H9 (cell line): ENCODE measurements at regions not wholly inside any gene's neighbourhood (a gene's known extent, or its start where the extent isn't known, plus 50 kb on each side); places are given as distances from the start of the nearest gene placed in this dataset.
A peak's percentile ranks its signal among the peaks of the same experiment; 100 is the strongest.
"Not testable (repeated sequence)": the region's sequence is repeated elsewhere in the genome, so short reads cannot be mapped to it uniquely, and the experiment has no call there.

ENCODE experiments used
- DNase-seq: peaks from one replicate; pipeline ENCODE4 v3.0.0-alpha.2; 2017
- H2AFZ ChIP-seq: one replicate; pipeline ENCODE4 v1.6.1; 2013; ENCODE audit warnings: mild to moderate bottlenecking, low read length, control low read depth, moderate library complexity
- H2AK5ac ChIP-seq: 2 replicates; pipeline ENCODE4 v1.6.1; 2013; ENCODE audit warnings: low read length, control low read depth, mixed read lengths; ENCODE audit not compliant: insufficient read length
- H2BK120ac ChIP-seq: one replicate; pipeline ENCODE4 v1.6.1; 2013; ENCODE audit warnings: low read depth, mild to moderate bottlenecking, low read length, control low read depth, inconsistent platforms; ENCODE audit not compliant: poor library complexity, severe bottlenecking
- H2BK12ac ChIP-seq: 2 replicates; pipeline ENCODE4 v1.6.1; 2013; ENCODE audit warnings: low read length, control low read depth, mixed read lengths, low read depth; ENCODE audit not compliant: insufficient read length
- H2BK15ac ChIP-seq: 2 replicates; pipeline ENCODE4 v1.6.1; 2013; ENCODE audit warnings: low read depth, low read length, control low read depth
- H2BK20ac ChIP-seq: one replicate; pipeline ENCODE4 v1.6.1; 2013; ENCODE audit warnings: low read depth, mild to moderate bottlenecking, low read length, control low read depth, inconsistent platforms; ENCODE audit not compliant: poor library complexity, severe bottlenecking
- H2BK5ac ChIP-seq: 2 replicates; pipeline ENCODE4 v1.6.1; 2013; ENCODE audit warnings: low read length, control low read depth, mixed read lengths; ENCODE audit not compliant: insufficient read length
- H3K14ac ChIP-seq: 2 replicates; pipeline ENCODE4 v1.6.1; 2013; ENCODE audit warnings: low read length, control low read depth; ENCODE audit not compliant: insufficient read depth
- H3K18ac ChIP-seq: 2 replicates; pipeline ENCODE4 v1.6.1; 2013; ENCODE audit warnings: low read depth, mild to moderate bottlenecking, mixed read lengths, low read length, control low read depth; ENCODE audit not compliant: insufficient read length
- H3K23ac ChIP-seq: 2 replicates; pipeline ENCODE4 v1.6.1; 2013; ENCODE audit warnings: low read length, control low read depth, mixed read lengths, low read depth; ENCODE audit not compliant: insufficient read length
- H3K23me2 ChIP-seq: 2 replicates; pipeline ENCODE4 v1.6.1; 2013; ENCODE audit warnings: low read depth, mild to moderate bottlenecking, mixed read lengths, low read length, control low read depth; ENCODE audit not compliant: insufficient read length, poor library complexity, severe bottlenecking
- H3K27ac ChIP-seq: 2 replicates; pipeline ENCODE4 v1.5.1; 2013; ENCODE audit warnings: low read length, control low read depth, mixed read lengths, low read depth; ENCODE audit not compliant: insufficient read length
- H3K27me3 ChIP-seq: 2 replicates; pipeline ENCODE4 v1.6.1; 2013; ENCODE audit warnings: low read length, control low read depth, inconsistent platforms; ENCODE audit not compliant: insufficient read depth
- H3K4ac ChIP-seq: 2 replicates; pipeline ENCODE4 v1.6.1; 2013; ENCODE audit warnings: low read depth, mild to moderate bottlenecking, control low read depth, inconsistent platforms, low read length, moderate library complexity
- H3K4me1 ChIP-seq: 2 replicates; pipeline ENCODE4 v1.6.1; 2013; ENCODE audit warnings: low read length, control low read depth, inconsistent platforms; ENCODE audit not compliant: insufficient read depth
- H3K4me2 ChIP-seq: 2 replicates; pipeline ENCODE4 v1.6.1; 2013; ENCODE audit warnings: low read length, control low read depth, mixed read lengths; ENCODE audit not compliant: insufficient read length, insufficient read depth
- H3K56ac ChIP-seq: 2 replicates; pipeline ENCODE4 v1.6.1; 2013; ENCODE audit warnings: low read depth, mild to moderate bottlenecking, mixed read lengths, low read length, control low read depth; ENCODE audit not compliant: insufficient read length
- H3K79me1 ChIP-seq: 2 replicates; pipeline ENCODE4 v1.6.1; 2013; ENCODE audit warnings: low read depth, mild to moderate bottlenecking, moderate library complexity, low read length, control low read depth, inconsistent platforms; ENCODE audit not compliant: insufficient read depth, poor library complexity, severe bottlenecking
- H3K79me2 ChIP-seq: 2 replicates; pipeline ENCODE4 v1.6.1; 2013; ENCODE audit warnings: low read length, control low read depth, inconsistent platforms; ENCODE audit not compliant: insufficient read depth
- H3K9ac ChIP-seq: 2 replicates; pipeline ENCODE4 v1.6.1; 2013; ENCODE audit warnings: low read length, control low read depth, mixed read lengths; ENCODE audit not compliant: insufficient read length; ENCODE audit errors: extremely low read depth
- H3K9me3 ChIP-seq: one replicate; pipeline ENCODE4 v1.6.1; 2013; ENCODE audit warnings: low read depth, low read length, inconsistent platforms; ENCODE audit not compliant: control insufficient read depth
- H3T11ph ChIP-seq: one replicate; pipeline ENCODE4 v1.6.1; 2013; ENCODE audit warnings: mild to moderate bottlenecking, low read length, control low read depth, inconsistent platforms
- H4K20me1 ChIP-seq: one replicate; pipeline ENCODE4 v1.6.1; 2013; ENCODE audit not compliant: control insufficient read depth, insufficient read length, insufficient read depth
- H4K5ac ChIP-seq: 2 replicates; pipeline ENCODE4 v1.6.1; 2013; ENCODE audit warnings: low read depth, mild to moderate bottlenecking, mixed read lengths, low read length, control low read depth; ENCODE audit not compliant: insufficient read length
- H4K8ac ChIP-seq: replicated peaks from 2 replicates; pipeline ENCODE4 v1.6.1; 2013; ENCODE audit warnings: low read length, control low read depth, mixed read lengths, low read depth; ENCODE audit not compliant: insufficient read length
- H4K91ac ChIP-seq: 2 replicates; pipeline ENCODE4 v1.6.1; 2013; ENCODE audit warnings: low read depth, mild to moderate bottlenecking, moderate library complexity, mixed read lengths, low read length, control low read depth; ENCODE audit not compliant: insufficient read length
- H3K27ac Mint-ChIP-seq, 3 experiments: 2 replicates in 2 of 3; 3 replicates in 1 of 3; pipeline ENCODE4 v1.8.0; 2020 to 2021; ENCODE audit warnings: mixed read lengths in 3 of 3, mild to moderate bottlenecking in 1 of 3, moderate library complexity in 1 of 3
- H3K27me3 Mint-ChIP-seq: 2 replicates; pipeline ENCODE4 v1.8.0; 2021; ENCODE audit warnings: low read depth, mild to moderate bottlenecking, moderate library complexity, mixed read lengths
- H3K36me3 Mint-ChIP-seq, 3 experiments: 2 replicates in 2 of 3; 3 replicates in 1 of 3; pipeline ENCODE4 v1.8.0; 2020 to 2021; ENCODE audit warnings: low read depth in 3 of 3, mixed read lengths in 3 of 3; ENCODE audit not compliant: insufficient read depth in 1 of 3
- H3K4me1 Mint-ChIP-seq, 2 experiments: 2 replicates each; pipeline ENCODE4 v1.8.0; 2020; ENCODE audit warnings: mixed read lengths in 2 of 2
- H3K4me3 Mint-ChIP-seq, 2 experiments: 2 replicates in 1 of 2; 3 replicates in 1 of 2; pipeline ENCODE4 v1.8.0; 2020 to 2021; ENCODE audit warnings: mild to moderate bottlenecking in 2 of 2, mixed read lengths in 2 of 2, moderate library complexity in 1 of 2
- H3K9me3 Mint-ChIP-seq, 2 experiments: 2 replicates in 1 of 2; 3 replicates in 1 of 2; pipeline ENCODE4 v1.8.0; 2020; ENCODE audit warnings: mild to moderate bottlenecking in 2 of 2, mixed read lengths in 2 of 2, moderate library complexity in 1 of 2
- WGBS: extraction: QIAGEN DNeasy Blood & Tissue Kit; methylation state at CpG from one replicate; pipeline ENCODE4 v1.1.7; 2013; ENCODE audit warnings: missing lambda C conversion rate, low lambda C conversion rate, mixed read lengths; ENCODE audit not compliant: insufficient read length; ENCODE audit errors: extremely low coverage; 5-methylcytosine and 5-hydroxymethylcytosine counted together
- TF ChIP-seq, protein P1 (sequence below): fragments of 200-600 bp; sonication (generic); conservative IDR thresholded peaks from 3 replicates; pipeline ENCODE4 v1.8.0; 2021; ENCODE audit warnings: antibody characterized with exemption, mild to moderate bottlenecking

DNA sequence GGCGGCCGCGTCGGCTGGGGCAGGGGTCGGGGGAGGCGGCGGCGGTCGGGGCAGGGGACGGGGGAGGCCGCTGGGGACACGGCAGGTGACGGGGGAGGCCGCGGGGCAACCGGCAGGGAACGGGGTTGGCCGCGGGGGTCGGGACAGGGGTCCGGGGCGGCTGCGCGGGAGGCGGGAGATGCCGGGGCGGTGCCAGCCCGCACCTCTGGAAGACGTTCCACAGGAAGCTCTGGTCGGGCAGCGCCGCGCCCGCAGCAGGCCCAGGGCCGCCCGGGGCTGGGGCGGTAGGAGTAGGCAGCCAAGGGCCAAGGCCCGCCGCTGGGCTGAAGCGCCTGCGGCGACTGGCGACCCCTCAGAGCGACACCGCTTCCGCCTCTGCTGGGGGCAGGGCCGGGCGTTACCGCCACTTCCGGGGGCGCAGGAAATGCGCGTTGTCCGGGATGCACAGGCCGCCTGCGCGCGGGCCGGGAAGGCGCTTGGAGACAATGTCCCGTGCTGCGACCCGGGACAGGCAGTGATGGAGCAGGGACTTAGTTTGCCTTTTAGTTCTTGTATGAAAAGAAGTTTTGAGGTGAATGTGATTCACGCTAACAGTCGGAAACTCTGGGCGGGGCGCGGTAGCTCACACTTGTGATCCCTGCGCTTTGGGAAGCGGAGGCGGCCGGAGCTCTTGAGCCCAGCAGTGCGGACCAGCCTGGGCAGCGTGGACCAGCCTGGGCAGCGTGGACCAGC, 110.0 kb upstream of the LPCAT1 start:
- no peak overlapping the region for H2BK12ac ChIP-seq
- peak; percentile 89 for DNase-seq
- H3K23me2 ChIP-seq, result no peaks in the 10 kb centered on the region
- H3T11ph ChIP-seq, result no peak overlapping the region
- no peak overlapping the region for H4K8ac ChIP-seq
- peak overlapping the region; percentile 3 for H3K4me2 ChIP-seq
- no peak overlapping the region for H2AK5ac ChIP-seq
- no peak overlapping the region for H3K4ac ChIP-seq
- no CpG with 5 or more reads among the region's 75 CpGs for WGBS
- H2BK120ac ChIP-seq, result no peak overlapping the region
- H4K5ac ChIP-seq, result no peak overlapping the region
- no peaks in the 10 kb centered on the region for H3K9me3 ChIP-seq
- Mint-ChIP-seq H3K27ac (peak overlapping the region in 2 of 3 experiments; percentile 61 to 94; a peak in 1 of 7 replicates), H3K9me3 (no peaks in the 10 kb centered on the region), H3K4me1 (peaks cover 8 to 11% of the 10 kb centered on the region in 2 experiments), H3K4me3 (peak overlapping the region; percentile 81 to 82), H3K36me3 (peaks cover 0 to 17% (median 7%) of the 10 kb centered on the region in 3 experiments; a peak in 3 of 7 replicates), H3K27me3 (peaks cover 4% of the 10 kb centered on the region; the same call in 1 of the 2 replicates)
- H3K27me3 ChIP-seq, result no peaks in the 10 kb centered on the region
- H2BK20ac ChIP-seq, result no peak overlapping the region
- no peak overlapping the region for H2BK15ac ChIP-seq
- H3K4me1 ChIP-seq, result no peaks in the 10 kb centered on the region
- H3K18ac ChIP-seq, result peak overlapping the region; percentile 20
- no peak overlapping the region for H3K27ac ChIP-seq
- H4K20me1 ChIP-seq, result no peaks in the 10 kb centered on the region
- TF ChIP-seq, protein P1, sequence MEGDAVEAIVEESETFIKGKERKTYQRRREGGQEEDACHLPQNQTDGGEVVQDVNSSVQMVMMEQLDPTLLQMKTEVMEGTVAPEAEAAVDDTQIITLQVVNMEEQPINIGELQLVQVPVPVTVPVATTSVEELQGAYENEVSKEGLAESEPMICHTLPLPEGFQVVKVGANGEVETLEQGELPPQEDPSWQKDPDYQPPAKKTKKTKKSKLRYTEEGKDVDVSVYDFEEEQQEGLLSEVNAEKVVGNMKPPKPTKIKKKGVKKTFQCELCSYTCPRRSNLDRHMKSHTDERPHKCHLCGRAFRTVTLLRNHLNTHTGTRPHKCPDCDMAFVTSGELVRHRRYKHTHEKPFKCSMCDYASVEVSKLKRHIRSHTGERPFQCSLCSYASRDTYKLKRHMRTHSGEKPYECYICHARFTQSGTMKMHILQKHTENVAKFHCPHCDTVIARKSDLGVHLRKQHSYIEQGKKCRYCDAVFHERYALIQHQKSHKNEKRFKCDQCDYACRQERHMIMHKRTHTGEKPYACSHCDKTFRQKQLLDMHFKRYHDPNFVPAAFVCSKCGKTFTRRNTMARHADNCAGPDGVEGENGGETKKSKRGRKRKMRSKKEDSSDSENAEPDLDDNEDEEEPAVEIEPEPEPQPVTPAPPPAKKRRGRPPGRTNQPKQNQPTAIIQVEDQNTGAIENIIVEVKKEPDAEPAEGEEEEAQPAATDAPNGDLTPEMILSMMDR, result no peak
- no peak overlapping the region for H3K23ac ChIP-seq
- no peak overlapping the region for H3K56ac ChIP-seq
- no peaks in the 10 kb centered on the region for H3K79me2 ChIP-seq
- no peak overlapping the region for H3K9ac ChIP-seq
- no peak overlapping the region for H4K91ac ChIP-seq
- peak overlapping the region; percentile 4; the same call in 1 of the 2 replicates for H3K14ac ChIP-seq
- no peaks in the 10 kb centered on the region for H3K79me1 ChIP-seq
- no peak overlapping the region for H2AFZ ChIP-seq
- H2BK5ac ChIP-seq, result no peak overlapping the region

DNA sequence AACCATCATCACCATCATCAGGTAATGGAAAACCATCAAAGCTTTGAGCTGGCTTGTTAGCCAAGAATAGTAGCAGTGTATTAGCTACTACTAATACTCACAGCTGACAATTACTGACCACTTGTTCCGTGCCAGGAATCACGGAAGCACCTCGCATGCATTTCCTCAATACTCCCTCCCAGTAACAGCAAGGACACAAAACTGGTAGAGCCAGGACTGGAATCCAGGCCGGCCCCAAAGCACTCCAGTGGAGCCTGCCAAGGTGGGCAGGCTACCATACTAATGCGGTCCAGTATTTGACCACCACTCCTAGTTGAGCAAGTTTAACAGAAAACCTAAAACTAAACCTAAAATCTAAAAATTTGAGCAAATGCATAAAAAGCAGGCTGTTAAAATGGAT, 107.2 kb upstream of the LPCAT1 start:
- H3K79me1 ChIP-seq, H3K14ac ChIP-seq, H3K9me3 Mint-ChIP-seq, H2BK120ac ChIP-seq, H3K23ac ChIP-seq, H3K79me2 ChIP-seq, H3K27ac Mint-ChIP-seq, H4K8ac ChIP-seq, H3K4me2 ChIP-seq, H3K4me3 Mint-ChIP-seq, H3K4me1 ChIP-seq, H3T11ph ChIP-seq, H3K27me3 Mint-ChIP-seq, H3K56ac ChIP-seq, H3K9me3 ChIP-seq, H4K91ac ChIP-seq, H3K27me3 ChIP-seq, H3K4ac ChIP-seq, H2BK20ac ChIP-seq, H3K18ac ChIP-seq, H4K5ac ChIP-seq, H2BK5ac ChIP-seq, H3K23me2 ChIP-seq, H2BK15ac ChIP-seq, H2AK5ac ChIP-seq, H4K20me1 ChIP-seq, H3K9ac ChIP-seq, DNase-seq, H3K27ac ChIP-seq, H2BK12ac ChIP-seq, H2AFZ ChIP-seq: not testable (repeated sequence)
- H3K36me3 Mint-ChIP-seq, result peaks cover 5 to 26% (median 14%) of the 10 kb centered on the region in 3 experiments; a peak in 5 of 7 replicates
- WGBS, result no CpG with 5 or more reads among the region's 5 CpGs
- peaks cover 8 to 11% of the 10 kb centered on the region in 2 experiments for H3K4me1 Mint-ChIP-seq
